Loucy (cell line): ENCODE measurements at regions not wholly inside any gene's neighbourhood (a gene's known extent, or its start where the extent isn't known, plus 50 kb on each side); places are given as distances from the start of the nearest gene placed in this dataset.

Experiments used
- EZH2phosphoT487 ChIP-seq: fragments of 200-600 bp; IDR thresholded peaks from 2 replicates; pipeline ENCODE4 v1.6.1; 2018; ENCODE audit warnings: antibody characterized with exemption, mild to moderate bottlenecking, moderate library complexity, borderline replicate concordance
- TF ChIP-seq, protein P1 (sequence below): fragments of 200-600 bp; sonication (generic); conservative IDR thresholded peaks from 2 replicates; pipeline ENCODE4 v1.5.1; 2014; ENCODE audit warnings: mild to moderate bottlenecking, antibody characterized with exemption, low read length

DNA sequence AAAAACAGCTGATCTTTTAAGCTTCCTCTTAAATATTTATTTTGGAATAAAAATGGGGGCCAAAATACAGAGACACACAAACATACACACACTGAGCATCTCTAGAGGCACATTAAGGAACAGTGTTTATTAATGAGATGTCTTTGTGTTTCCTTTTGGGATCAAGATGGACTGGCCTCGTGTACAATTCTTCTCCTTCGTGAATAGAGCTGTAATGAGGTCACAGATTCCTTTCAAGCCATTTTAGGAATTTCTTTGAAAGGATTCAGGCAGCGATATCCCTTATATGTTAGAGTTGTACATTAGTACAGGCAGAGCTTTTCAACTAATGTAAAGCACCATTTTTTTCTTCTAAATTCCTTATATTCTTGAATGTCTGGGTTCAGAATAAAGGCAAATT, 295.7 kb downstream of the CHRM3 start:
- TF ChIP-seq, protein P1, sequence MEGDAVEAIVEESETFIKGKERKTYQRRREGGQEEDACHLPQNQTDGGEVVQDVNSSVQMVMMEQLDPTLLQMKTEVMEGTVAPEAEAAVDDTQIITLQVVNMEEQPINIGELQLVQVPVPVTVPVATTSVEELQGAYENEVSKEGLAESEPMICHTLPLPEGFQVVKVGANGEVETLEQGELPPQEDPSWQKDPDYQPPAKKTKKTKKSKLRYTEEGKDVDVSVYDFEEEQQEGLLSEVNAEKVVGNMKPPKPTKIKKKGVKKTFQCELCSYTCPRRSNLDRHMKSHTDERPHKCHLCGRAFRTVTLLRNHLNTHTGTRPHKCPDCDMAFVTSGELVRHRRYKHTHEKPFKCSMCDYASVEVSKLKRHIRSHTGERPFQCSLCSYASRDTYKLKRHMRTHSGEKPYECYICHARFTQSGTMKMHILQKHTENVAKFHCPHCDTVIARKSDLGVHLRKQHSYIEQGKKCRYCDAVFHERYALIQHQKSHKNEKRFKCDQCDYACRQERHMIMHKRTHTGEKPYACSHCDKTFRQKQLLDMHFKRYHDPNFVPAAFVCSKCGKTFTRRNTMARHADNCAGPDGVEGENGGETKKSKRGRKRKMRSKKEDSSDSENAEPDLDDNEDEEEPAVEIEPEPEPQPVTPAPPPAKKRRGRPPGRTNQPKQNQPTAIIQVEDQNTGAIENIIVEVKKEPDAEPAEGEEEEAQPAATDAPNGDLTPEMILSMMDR = no peak
- TF ChIP-seq EZH2phosphoT487 = no peak
